Heart right ventricle (tissue), 16 donors: ENCODE measurements at regions not wholly inside any gene's neighbourhood (a gene's known extent, or its start where the extent isn't known, plus 50 kb on each side); places are given as distances from the start of the nearest gene placed in this dataset.

Experiments
- ATAC-seq, 8 donors: fragments of 200-7000 bp; cut with Tn5 transposase; one replicate each; pipeline ENCODE4 v1.9.1; 2020; ENCODE audit warnings: mild to moderate bottlenecking in 8 of 8, moderate library complexity in 8 of 8, moderate number of reproducible peaks in 1 of 8
- DNase-seq, 2 donors: peaks; one replicate each; pipeline ENCODE4 v3.0.0-alpha.2; 2020
- H3K27ac ChIP-seq, 10 donors: fragments of 200-600 bp; sonication (generic) in 2 of 10; one replicate each; pipeline versions ENCODE4 v1.5.0 to v1.8.0; 2020 to 2022; ENCODE audit warnings: mild to moderate bottlenecking in 3 of 10
- H3K27me3 ChIP-seq, 7 donors: fragments of 200-600 bp; one replicate each; pipeline ENCODE4 v1.8.0; 2021 to 2022; ENCODE audit warnings: mild to moderate bottlenecking in 2 of 7
- H3K36me3 ChIP-seq, 9 donors: fragments of 200-600 bp; sonication (generic) in 1 of 9; one replicate each; pipeline versions ENCODE4 v1.5.0 to v1.8.0; 2020 to 2022; ENCODE audit warnings: mild to moderate bottlenecking in 2 of 9
- H3K4me1 ChIP-seq, 9 donors: fragments of 200-600 bp; sonication (generic) in 1 of 9; one replicate each; pipeline versions ENCODE4 v1.5.0 to v1.8.0; 2020 to 2022; ENCODE audit warnings: mild to moderate bottlenecking in 4 of 9
- H3K4me3 ChIP-seq, 10 donors: fragments of 200-600 bp; sonication (generic) in 2 of 10; one replicate each; pipeline versions ENCODE4 v1.5.0 to v1.8.0; 2020 to 2022; ENCODE audit warnings: mild to moderate bottlenecking in 7 of 10, moderate library complexity in 2 of 10
- H3K9me3 ChIP-seq, 11 donors: fragments of 200-600 bp in 10 of 11; sonication (generic) in 2 of 11; one replicate each; pipeline versions ENCODE4 v1.5.0 to v1.8.0; 2013 to 2022; ENCODE audit warnings: mild to moderate bottlenecking in 2 of 11, control low read depth in 1 of 11, moderate library complexity in 1 of 11
- WGBS, 2 donors: extraction: QIAGEN DNeasy Blood & Tissue Kit; methylation state at CpG; one replicate each; pipeline ENCODE4 v1.1.7; 2013; ENCODE audit warnings: inconsistent platforms in 1 of 2; 5-methylcytosine and 5-hydroxymethylcytosine counted together
- intact Hi-C, 10 donors: fragments of 100-400 bp; cut with DNase I; formaldehyde crosslinking; loops; one replicate each; pipeline versions ENCODE4 v1.11.1 to v1.14.2; 2022
- TF ChIP-seq, protein P1 (sequence below), 9 donors: fragments of 200-600 bp; sonication (generic) in 2 of 9; IDR thresholded peaks; one replicate each; pipeline versions ENCODE4 v1.5.0 to v1.8.0; 2021 to 2022; ENCODE audit warnings: antibody characterized with exemption in 9 of 9, mild to moderate bottlenecking in 5 of 9, moderate library complexity in 1 of 9
- donor health status: Arrhythmogenic right ventricular cardiomyopathy.
- donor health status: ischemic (EF 13 %, LVEDD 7.1; RV severe dilation, severe dysfunction).
- donor health status: healthy with polysubstance abuse.
- donor health status: DM: no; HTN: yes; CAD: no.
- donor health status: DM: no; HTN: no; CAD: no.
- donor health status: ischemic (EF 25% LVEDD 6.9; RV normal size, moderate dysfunction).
- donor health status: ischemic (EF 25% LVEDD 5.7; RV mildly dilated, moderate dysfunction).
- donor health status: healthy.
- donor health status: DM: yes; HTN: yes; CAD: no.
- donor health status: Ischemic cardiomyopathy.
- donor health status: ischemic (EF 35%, LVEDD 5.7; RV mildly dilated, moderate dysfunction).
- donor health status: nonischemic (EF 11% LVEDD 7.7; RV severe dilation, severe dysfunction).
- donor health status: DM: yes; HTN: yes; CAD: no.
- donor health status: PGD.
- donor health status: ischemic (EF 29% LVEDD 5.4; RV normal size, mild dysfunction).
- donor health status: nonischemic (EF 23%, LVEDD 6.1; RV moderate dilation, normal function).

- Histone ChIP-seq H3K36me3 (no peaks in the 10 kb centered on the region), H3K9me3 (no peaks in the 10 kb centered on the region), H3K27me3 (peaks cover 0 to 20% (median 0%) of the 10 kb centered on the region in 7 donors), H3K27ac (no peak overlapping the region), H3K4me1 (no peaks in the 10 kb centered on the region), H3K4me3 (no peak overlapping the region)
- intact Hi-C loops: no loop called here
- no peak for DNase-seq
- no peak for ATAC-seq
- TF ChIP-seq, protein P1, sequence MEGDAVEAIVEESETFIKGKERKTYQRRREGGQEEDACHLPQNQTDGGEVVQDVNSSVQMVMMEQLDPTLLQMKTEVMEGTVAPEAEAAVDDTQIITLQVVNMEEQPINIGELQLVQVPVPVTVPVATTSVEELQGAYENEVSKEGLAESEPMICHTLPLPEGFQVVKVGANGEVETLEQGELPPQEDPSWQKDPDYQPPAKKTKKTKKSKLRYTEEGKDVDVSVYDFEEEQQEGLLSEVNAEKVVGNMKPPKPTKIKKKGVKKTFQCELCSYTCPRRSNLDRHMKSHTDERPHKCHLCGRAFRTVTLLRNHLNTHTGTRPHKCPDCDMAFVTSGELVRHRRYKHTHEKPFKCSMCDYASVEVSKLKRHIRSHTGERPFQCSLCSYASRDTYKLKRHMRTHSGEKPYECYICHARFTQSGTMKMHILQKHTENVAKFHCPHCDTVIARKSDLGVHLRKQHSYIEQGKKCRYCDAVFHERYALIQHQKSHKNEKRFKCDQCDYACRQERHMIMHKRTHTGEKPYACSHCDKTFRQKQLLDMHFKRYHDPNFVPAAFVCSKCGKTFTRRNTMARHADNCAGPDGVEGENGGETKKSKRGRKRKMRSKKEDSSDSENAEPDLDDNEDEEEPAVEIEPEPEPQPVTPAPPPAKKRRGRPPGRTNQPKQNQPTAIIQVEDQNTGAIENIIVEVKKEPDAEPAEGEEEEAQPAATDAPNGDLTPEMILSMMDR (IDR thresholded peaks at IDR 0.05): no peak
- 64 to 71% methylated on average over 1 of the region's 1 CpG for WGBS, 2 donors
Measured at GRCh38 chrX:115409551-115409950, 120.0 kb downstream of the LUZP4 start.

- Histone ChIP-seq H3K4me3 (no peak overlapping the region), H3K4me1 (no peaks in the 10 kb centered on the region), H3K27me3 (peaks cover 0 to 24% (median 0%) of the 10 kb centered on the region in 7 donors), H3K27ac (no peak overlapping the region), H3K36me3 (no peaks in the 10 kb centered on the region), H3K9me3 (no peaks in the 10 kb centered on the region)
- 94 to 96% methylated on average over 5 of the region's 5 CpGs for WGBS, 2 donors
- TF ChIP-seq, protein P1 (IDR thresholded peaks at IDR 0.05): no peak
- intact Hi-C loops: no loop called here
- DNase-seq: no peak
- no peak for ATAC-seq
Measured at GRCh38 chrX:115410731-115411428, 121.4 kb downstream of the LUZP4 start.

GRCh38 chrX:115413246-115413878 lies 123.8 kb downstream of the LUZP4 start:
- TF ChIP-seq, protein P1 (IDR thresholded peaks at IDR 0.05): no peak
- no peak for DNase-seq
- 77 to 85% methylated on average over 7 of the region's 7 CpGs for WGBS, 2 donors
- no peak for ATAC-seq
- intact Hi-C loops: no loop called here
- H3K27ac ChIP-seq: no peak overlapping the region
- H3K36me3 ChIP-seq: no peaks in the 10 kb centered on the region
- H3K4me3 ChIP-seq: no peak overlapping the region
- no peaks in the 10 kb centered on the region for H3K4me1 ChIP-seq
- H3K9me3 ChIP-seq: no peaks in the 10 kb centered on the region
- H3K27me3 ChIP-seq: peaks cover 0 to 48% (median 0%) of the 10 kb centered on the region in 7 donors

DNA sequence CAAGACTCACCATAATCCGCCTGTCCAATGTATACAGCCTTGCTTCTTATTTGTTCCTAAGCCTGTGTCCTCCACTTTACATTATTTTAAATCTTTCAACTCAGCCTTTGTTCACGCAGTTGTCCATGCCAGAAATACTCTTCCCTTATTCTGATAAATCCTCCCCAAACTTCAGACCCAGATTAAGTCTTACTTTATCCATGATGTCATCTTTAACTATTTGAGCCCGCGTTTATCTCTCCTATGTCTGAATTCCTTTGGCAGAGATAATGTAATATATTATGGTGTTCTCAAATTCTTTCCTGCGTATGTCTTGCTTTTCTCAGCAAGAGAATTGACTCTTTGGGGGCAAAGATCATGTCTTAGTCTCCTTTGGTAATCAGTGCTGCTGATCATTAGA lies 129.6 kb downstream of the LUZP4 start:
- intact Hi-C loops: no loop called here
- WGBS, 2 donors: 71% methylated on average over 5 of the region's 5 CpGs
- no peak for ATAC-seq

More for the DNA sequence above, 129.6 kb downstream of the LUZP4 start:
- Histone ChIP-seq H3K36me3 (no peaks in the 10 kb centered on the region), H3K27me3 (peaks cover 0 to 79% (median 0%) of the 10 kb centered on the region in 7 donors), H3K9me3 (no peaks in the 10 kb centered on the region), H3K27ac (no peak overlapping the region), H3K4me1 (no peaks in the 10 kb centered on the region), H3K4me3 (no peak overlapping the region)
- TF ChIP-seq, protein P1 (IDR thresholded peaks at IDR 0.05): no peak
- DNase-seq: no peak
